Hepatocyte (in vitro differentiated cells): ENCODE measurements at regions not wholly inside any gene's neighbourhood (a gene's known extent, or its start where the extent isn't known, plus 50 kb on each side); places are given as distances from the start of the nearest gene placed in this dataset.

Experiments used
- EZH2 ChIP-seq: fragments of 200-600 bp; sonication (generic); IDR thresholded peaks from 2 replicates; pipeline ENCODE4 v1.6.1; 2016; ENCODE audit warnings: antibody characterized with exemption, mild to moderate bottlenecking, borderline replicate concordance
- EZH2phosphoT487 ChIP-seq: fragments of 200-600 bp; sonication (generic); IDR thresholded peaks from one replicate; pipeline ENCODE4 v1.6.1; 2018; ENCODE audit warnings: antibody characterized with exemption, mild to moderate bottlenecking, low read depth, moderate library complexity; ENCODE audit not compliant: unreplicated experiment, severe bottlenecking
- TF ChIP-seq, protein P1 (sequence below): fragments of 200-600 bp; sonication (generic); IDR thresholded peaks from 2 replicates; pipeline ENCODE4 v1.5.1; 2016; ENCODE audit warnings: antibody characterized with exemption, mild to moderate bottlenecking; ENCODE audit not compliant: poor library complexity

DNA sequence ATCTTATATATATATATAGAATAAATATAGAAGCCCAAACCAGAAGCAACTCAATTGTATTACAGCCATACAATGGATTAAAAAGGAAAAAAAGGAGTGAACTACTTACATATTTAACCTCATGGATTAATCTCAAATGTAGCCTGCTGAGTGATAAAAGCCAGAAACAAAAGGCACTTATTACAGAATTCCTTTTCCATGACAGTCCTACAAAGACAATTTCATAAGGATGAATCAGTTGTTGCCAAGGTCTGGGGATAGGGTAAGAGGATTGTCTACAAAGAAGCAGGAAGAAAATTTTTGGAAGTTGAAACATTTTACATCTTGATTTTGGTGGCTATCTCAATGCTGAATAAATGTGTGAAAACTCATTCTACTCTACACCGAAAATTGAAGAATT is 103.9 kb upstream of the DCC start:
- TF ChIP-seq, protein P1, sequence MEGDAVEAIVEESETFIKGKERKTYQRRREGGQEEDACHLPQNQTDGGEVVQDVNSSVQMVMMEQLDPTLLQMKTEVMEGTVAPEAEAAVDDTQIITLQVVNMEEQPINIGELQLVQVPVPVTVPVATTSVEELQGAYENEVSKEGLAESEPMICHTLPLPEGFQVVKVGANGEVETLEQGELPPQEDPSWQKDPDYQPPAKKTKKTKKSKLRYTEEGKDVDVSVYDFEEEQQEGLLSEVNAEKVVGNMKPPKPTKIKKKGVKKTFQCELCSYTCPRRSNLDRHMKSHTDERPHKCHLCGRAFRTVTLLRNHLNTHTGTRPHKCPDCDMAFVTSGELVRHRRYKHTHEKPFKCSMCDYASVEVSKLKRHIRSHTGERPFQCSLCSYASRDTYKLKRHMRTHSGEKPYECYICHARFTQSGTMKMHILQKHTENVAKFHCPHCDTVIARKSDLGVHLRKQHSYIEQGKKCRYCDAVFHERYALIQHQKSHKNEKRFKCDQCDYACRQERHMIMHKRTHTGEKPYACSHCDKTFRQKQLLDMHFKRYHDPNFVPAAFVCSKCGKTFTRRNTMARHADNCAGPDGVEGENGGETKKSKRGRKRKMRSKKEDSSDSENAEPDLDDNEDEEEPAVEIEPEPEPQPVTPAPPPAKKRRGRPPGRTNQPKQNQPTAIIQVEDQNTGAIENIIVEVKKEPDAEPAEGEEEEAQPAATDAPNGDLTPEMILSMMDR, result no peak
- TF ChIP-seq EZH2 (no peak), EZH2phosphoT487 (no peak)
